ENCODE measurements at regions not wholly inside any gene's neighbourhood (a gene's known extent, or its start where the extent isn't known, plus 50 kb on each side); places are given as distances from the start of the nearest gene placed in this dataset.

- no peak overlapping the region for H3K14ac ChIP-seq (ENCODE audit: insufficient read depth, low read length)
- no peak overlapping the region for H2BK20ac ChIP-seq (ENCODE audit: low read depth, low read length, poor library complexity, severe bottlenecking)
- H3K36me3 Mint-ChIP-seq (ENCODE audit: insufficient read depth in 1 of 3, low read depth in 3 of 3), result no peaks in the 10 kb centered on the region
- no peak overlapping the region for H3K27ac Mint-ChIP-seq
- no peaks in the 10 kb centered on the region for H3K9me3 Mint-ChIP-seq
- no peaks in the 10 kb centered on the region for H3K27me3 Mint-ChIP-seq (ENCODE audit: low read depth)
- no peak for TF ChIP-seq CTCF (conservative IDR thresholded peaks at IDR 0.05)
- H4K8ac ChIP-seq (replicated peaks; ENCODE audit: insufficient read length, low read depth, low read length), result no peak overlapping the region
- no peak overlapping the region for H3K9ac ChIP-seq (ENCODE audit: extremely low read depth, insufficient read length, low read length)
- H3K18ac ChIP-seq (ENCODE audit: insufficient read length, low read depth, low read length), result no peak overlapping the region
- no peak overlapping the region for H3K4me2 ChIP-seq (ENCODE audit: insufficient read depth, insufficient read length, low read length)
- H3K27me3 ChIP-seq (ENCODE audit: insufficient read depth, low read length), result no peaks in the 10 kb centered on the region
- H2BK12ac ChIP-seq (ENCODE audit: insufficient read length, low read depth, low read length), result no peak overlapping the region
- H4K5ac ChIP-seq (ENCODE audit: insufficient read length, low read depth, low read length), result no peak overlapping the region
- no peak overlapping the region for H3T11ph ChIP-seq (ENCODE audit: low read length)
- no peak overlapping the region for H2AFZ ChIP-seq (ENCODE audit: low read length)
- no peak overlapping the region for H3K56ac ChIP-seq (ENCODE audit: insufficient read length, low read depth, low read length)
- no peaks in the 10 kb centered on the region for H3K79me2 ChIP-seq (ENCODE audit: insufficient read depth, low read length)
- no peak overlapping the region for H2AK5ac ChIP-seq (ENCODE audit: insufficient read length, low read length)
- no peaks in the 10 kb centered on the region for H3K23me2 ChIP-seq (ENCODE audit: insufficient read length, low read depth, low read length, poor library complexity, severe bottlenecking)
- H2BK120ac ChIP-seq (ENCODE audit: low read depth, low read length, poor library complexity, severe bottlenecking), result no peak overlapping the region
- H3K4me1 Mint-ChIP-seq, result peaks cover 10 to 15% of the 10 kb centered on the region in 2 experiments
- H4K20me1 ChIP-seq (ENCODE audit: control insufficient read depth, insufficient read depth, insufficient read length), result no peaks in the 10 kb centered on the region
- no peak overlapping the region for H3K23ac ChIP-seq (ENCODE audit: insufficient read length, low read depth, low read length)
- no peaks in the 10 kb centered on the region for H3K4me1 ChIP-seq (ENCODE audit: insufficient read depth, low read length)
- no peak overlapping the region for H4K91ac ChIP-seq (ENCODE audit: insufficient read length, low read depth, low read length)
- no peak for DNase-seq
- H2BK5ac ChIP-seq (ENCODE audit: insufficient read length, low read length), result no peak overlapping the region
- no peak overlapping the region for H3K27ac ChIP-seq (ENCODE audit: insufficient read length, low read depth, low read length)
- no peak overlapping the region for H3K4ac ChIP-seq (ENCODE audit: low read depth, low read length)
- no peak overlapping the region for H3K4me3 Mint-ChIP-seq
- H2BK15ac ChIP-seq (ENCODE audit: low read depth, low read length), result no peak overlapping the region
- H3K9me3 ChIP-seq (ENCODE audit: control insufficient read depth, low read depth, low read length), result no peaks in the 10 kb centered on the region
- H3K79me1 ChIP-seq (ENCODE audit: insufficient read depth, low read depth, low read length, poor library complexity, severe bottlenecking), result no peaks in the 10 kb centered on the region
- no CpG with 5 or more reads among the region's 3 CpGs for WGBS (ENCODE audit: extremely low coverage, insufficient read length, low lambda C conversion rate)
Measured at GRCh38 chr4:23061431-23061830, 368.7 kb downstream of the GBA3 start.
